A549 (cell line): ENCODE measurements at regions not wholly inside any gene's neighbourhood (a gene's known extent, or its start where the extent isn't known, plus 50 kb on each side); places are given as distances from the start of the nearest gene placed in this dataset.

Experiments
- CBX2 ChIP-seq: fragments of 200-600 bp; sonication (generic); IDR thresholded peaks from 2 replicates; pipeline ENCODE4 v1.6.1; 2016; ENCODE audit warnings: low read depth, mild to moderate bottlenecking, borderline replicate concordance
- KDM1A ChIP-seq: fragments of 200-600 bp; sonication (generic); IDR thresholded peaks from 2 replicates; pipeline ENCODE4 v1.6.1; 2016; ENCODE audit warnings: low read depth, mild to moderate bottlenecking
- SMC3 ChIP-seq: fragments of >200 bp; sonication (Bioruptor Twin); formaldehyde crosslinking; IDR thresholded peaks from 3 replicates; pipeline ENCODE4 v1.6.1; 2018; ENCODE audit warnings: inconsistent platforms
- TF ChIP-seq, protein P1 (sequence below): fragments of >200 bp; sonication (Bioruptor Twin); formaldehyde crosslinking; IDR thresholded peaks from 3 replicates; pipeline ENCODE4 v1.5.1; 2016
- TF ChIP-seq, protein P2 (sequence below): fragments of 200-600 bp; sonication (generic); IDR thresholded peaks from 2 replicates; pipeline ENCODE4 v1.6.1; 2016; ENCODE audit warnings: antibody characterized with exemption, mild to moderate bottlenecking, moderate library complexity

DNA sequence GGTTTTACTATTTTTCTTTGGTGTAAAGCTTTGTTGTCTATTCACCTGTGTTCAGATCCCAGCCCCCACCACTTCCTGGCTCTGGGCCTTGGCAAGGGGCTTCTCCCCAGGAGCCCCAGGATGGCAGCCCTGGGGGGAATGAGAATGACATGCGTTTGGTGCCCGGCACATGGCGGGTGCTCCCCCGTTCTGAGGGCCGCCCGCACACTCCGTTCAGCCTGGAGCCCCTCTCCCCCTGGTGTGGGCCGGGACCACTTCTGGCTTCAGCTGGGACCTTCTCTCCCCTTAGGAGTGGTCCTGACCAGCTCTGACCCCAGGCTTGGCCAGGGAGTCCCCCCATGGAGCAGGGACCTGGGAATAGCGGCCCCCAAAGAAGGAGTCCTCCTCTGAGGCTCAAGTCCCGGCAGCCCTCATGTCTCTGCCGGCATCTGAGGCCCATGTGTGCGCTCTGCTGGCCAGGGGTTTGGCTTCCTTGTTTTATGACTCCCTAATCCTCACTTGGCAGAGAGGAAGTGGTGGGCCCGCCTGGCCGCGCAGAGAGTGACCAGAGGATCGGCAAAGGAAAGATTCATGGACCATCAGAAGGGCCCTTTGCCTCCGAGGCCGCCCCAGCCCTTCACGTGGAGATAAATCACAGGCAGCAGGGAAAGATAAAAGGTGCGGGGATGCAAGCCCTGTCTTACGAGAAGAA, 57.0 kb upstream of the LMX1B start:
- TF ChIP-seq, protein P1, sequence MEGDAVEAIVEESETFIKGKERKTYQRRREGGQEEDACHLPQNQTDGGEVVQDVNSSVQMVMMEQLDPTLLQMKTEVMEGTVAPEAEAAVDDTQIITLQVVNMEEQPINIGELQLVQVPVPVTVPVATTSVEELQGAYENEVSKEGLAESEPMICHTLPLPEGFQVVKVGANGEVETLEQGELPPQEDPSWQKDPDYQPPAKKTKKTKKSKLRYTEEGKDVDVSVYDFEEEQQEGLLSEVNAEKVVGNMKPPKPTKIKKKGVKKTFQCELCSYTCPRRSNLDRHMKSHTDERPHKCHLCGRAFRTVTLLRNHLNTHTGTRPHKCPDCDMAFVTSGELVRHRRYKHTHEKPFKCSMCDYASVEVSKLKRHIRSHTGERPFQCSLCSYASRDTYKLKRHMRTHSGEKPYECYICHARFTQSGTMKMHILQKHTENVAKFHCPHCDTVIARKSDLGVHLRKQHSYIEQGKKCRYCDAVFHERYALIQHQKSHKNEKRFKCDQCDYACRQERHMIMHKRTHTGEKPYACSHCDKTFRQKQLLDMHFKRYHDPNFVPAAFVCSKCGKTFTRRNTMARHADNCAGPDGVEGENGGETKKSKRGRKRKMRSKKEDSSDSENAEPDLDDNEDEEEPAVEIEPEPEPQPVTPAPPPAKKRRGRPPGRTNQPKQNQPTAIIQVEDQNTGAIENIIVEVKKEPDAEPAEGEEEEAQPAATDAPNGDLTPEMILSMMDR: no peak
- TF ChIP-seq CBX2 (no peak), SMC3 (no peak), KDM1A (no peak)
- TF ChIP-seq, protein P2, sequence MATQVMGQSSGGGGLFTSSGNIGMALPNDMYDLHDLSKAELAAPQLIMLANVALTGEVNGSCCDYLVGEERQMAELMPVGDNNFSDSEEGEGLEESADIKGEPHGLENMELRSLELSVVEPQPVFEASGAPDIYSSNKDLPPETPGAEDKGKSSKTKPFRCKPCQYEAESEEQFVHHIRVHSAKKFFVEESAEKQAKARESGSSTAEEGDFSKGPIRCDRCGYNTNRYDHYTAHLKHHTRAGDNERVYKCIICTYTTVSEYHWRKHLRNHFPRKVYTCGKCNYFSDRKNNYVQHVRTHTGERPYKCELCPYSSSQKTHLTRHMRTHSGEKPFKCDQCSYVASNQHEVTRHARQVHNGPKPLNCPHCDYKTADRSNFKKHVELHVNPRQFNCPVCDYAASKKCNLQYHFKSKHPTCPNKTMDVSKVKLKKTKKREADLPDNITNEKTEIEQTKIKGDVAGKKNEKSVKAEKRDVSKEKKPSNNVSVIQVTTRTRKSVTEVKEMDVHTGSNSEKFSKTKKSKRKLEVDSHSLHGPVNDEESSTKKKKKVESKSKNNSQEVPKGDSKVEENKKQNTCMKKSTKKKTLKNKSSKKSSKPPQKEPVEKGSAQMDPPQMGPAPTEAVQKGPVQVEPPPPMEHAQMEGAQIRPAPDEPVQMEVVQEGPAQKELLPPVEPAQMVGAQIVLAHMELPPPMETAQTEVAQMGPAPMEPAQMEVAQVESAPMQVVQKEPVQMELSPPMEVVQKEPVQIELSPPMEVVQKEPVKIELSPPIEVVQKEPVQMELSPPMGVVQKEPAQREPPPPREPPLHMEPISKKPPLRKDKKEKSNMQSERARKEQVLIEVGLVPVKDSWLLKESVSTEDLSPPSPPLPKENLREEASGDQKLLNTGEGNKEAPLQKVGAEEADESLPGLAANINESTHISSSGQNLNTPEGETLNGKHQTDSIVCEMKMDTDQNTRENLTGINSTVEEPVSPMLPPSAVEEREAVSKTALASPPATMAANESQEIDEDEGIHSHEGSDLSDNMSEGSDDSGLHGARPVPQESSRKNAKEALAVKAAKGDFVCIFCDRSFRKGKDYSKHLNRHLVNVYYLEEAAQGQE: no peak
